ENCODE measurements at regions not wholly inside any gene's neighbourhood (a gene's known extent, or its start where the extent isn't known, plus 50 kb on each side); places are given as distances from the start of the nearest gene placed in this dataset.

GRCh38 chr3:124137216-124137615, 145.3 kb upstream of the ROPN1 start:
- Histone ChIP-seq H3K9me3 (ENCODE audit: control insufficient read depth, insufficient read depth, low read length) (no peaks in the 10 kb centered on the region; the same call in 1 of the 2 replicates), H3K27me3 (ENCODE audit: control insufficient read depth, low read length) (no peaks in the 10 kb centered on the region), H3F3A (ENCODE audit: control insufficient read depth, insufficient read depth) (no peaks in the 10 kb centered on the region), H3K4me2 (ENCODE audit: low read length) (no peak overlapping the region), H3K4me1 (ENCODE audit: control insufficient read depth, low read length) (no peaks in the 10 kb centered on the region), H3K27ac (ENCODE audit: low read depth, low read length) (no peak overlapping the region), H4K20me1 (ENCODE audit: control insufficient read depth, insufficient read depth, low read depth, low read length) (no peaks in the 10 kb centered on the region), H3K36me3 (ENCODE audit: control insufficient read depth, low read length) (no peaks in the 10 kb centered on the region), H3K9me2 (replicated peaks; ENCODE audit: control insufficient read depth, low read length) (no peaks in the 10 kb centered on the region), H3K79me2 (ENCODE audit: control insufficient read depth, low read length) (no peaks in the 10 kb centered on the region), H3K4me3 (ENCODE audit: low read length) (no peak overlapping the region)
- TF ChIP-seq, protein P1, sequence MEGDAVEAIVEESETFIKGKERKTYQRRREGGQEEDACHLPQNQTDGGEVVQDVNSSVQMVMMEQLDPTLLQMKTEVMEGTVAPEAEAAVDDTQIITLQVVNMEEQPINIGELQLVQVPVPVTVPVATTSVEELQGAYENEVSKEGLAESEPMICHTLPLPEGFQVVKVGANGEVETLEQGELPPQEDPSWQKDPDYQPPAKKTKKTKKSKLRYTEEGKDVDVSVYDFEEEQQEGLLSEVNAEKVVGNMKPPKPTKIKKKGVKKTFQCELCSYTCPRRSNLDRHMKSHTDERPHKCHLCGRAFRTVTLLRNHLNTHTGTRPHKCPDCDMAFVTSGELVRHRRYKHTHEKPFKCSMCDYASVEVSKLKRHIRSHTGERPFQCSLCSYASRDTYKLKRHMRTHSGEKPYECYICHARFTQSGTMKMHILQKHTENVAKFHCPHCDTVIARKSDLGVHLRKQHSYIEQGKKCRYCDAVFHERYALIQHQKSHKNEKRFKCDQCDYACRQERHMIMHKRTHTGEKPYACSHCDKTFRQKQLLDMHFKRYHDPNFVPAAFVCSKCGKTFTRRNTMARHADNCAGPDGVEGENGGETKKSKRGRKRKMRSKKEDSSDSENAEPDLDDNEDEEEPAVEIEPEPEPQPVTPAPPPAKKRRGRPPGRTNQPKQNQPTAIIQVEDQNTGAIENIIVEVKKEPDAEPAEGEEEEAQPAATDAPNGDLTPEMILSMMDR (IDR thresholded peaks at IDR 0.05; ENCODE audit: low read depth, low read length, poor library complexity, severe bottlenecking) = no peak
- TF ChIP-seq EZH2phosphoT487 (IDR thresholded peaks at IDR 0.05; ENCODE audit: borderline replicate concordance, low read length) = no peak

DNA sequence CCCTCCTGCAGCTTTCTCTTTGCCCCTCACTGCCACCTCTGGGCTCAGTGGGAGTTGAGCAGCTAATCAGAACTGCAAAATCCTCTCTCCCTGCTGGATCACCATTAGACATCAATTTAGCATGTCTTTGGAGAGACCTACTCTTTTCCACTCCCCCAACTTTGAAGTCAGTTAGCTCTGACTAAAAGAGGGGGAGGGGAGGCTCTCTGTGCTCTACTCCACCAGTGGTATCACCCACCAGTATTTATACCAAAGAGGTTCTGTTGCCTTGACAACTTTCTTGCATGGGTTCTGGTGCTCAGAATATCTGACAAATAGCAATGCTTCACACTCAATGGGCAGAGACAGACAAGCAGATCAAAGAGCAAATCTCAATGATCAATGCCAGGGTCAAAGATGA, 146.2 kb upstream of the ROPN1 start:
- Histone ChIP-seq H3K4me3 (ENCODE audit: low read length) (no peak overlapping the region), H3K4me2 (ENCODE audit: low read length) (no peak overlapping the region), H3K4me1 (ENCODE audit: control insufficient read depth, low read length) (no peaks in the 10 kb centered on the region), H3K27me3 (ENCODE audit: control insufficient read depth, low read length) (no peaks in the 10 kb centered on the region), H3F3A (ENCODE audit: control insufficient read depth, insufficient read depth) (no peaks in the 10 kb centered on the region), H4K20me1 (ENCODE audit: control insufficient read depth, insufficient read depth, low read depth, low read length) (no peaks in the 10 kb centered on the region), H3K36me3 (ENCODE audit: control insufficient read depth, low read length) (no peaks in the 10 kb centered on the region), H3K9me3 (ENCODE audit: control insufficient read depth, insufficient read depth, low read length) (no peaks in the 10 kb centered on the region), H3K27ac (ENCODE audit: low read depth, low read length) (no peak overlapping the region), H3K9me2 (replicated peaks; ENCODE audit: control insufficient read depth, low read length) (no peaks in the 10 kb centered on the region), H3K79me2 (ENCODE audit: control insufficient read depth, low read length) (no peaks in the 10 kb centered on the region)
- TF ChIP-seq EZH2phosphoT487 (IDR thresholded peaks at IDR 0.05; ENCODE audit: borderline replicate concordance, low read length) = no peak
- TF ChIP-seq, protein P1 (IDR thresholded peaks at IDR 0.05; ENCODE audit: low read depth, low read length, poor library complexity, severe bottlenecking) = no peak

GRCh38 chr3:124140746-124141145, 148.8 kb upstream of the ROPN1 start:
- H3K4me2 ChIP-seq (ENCODE audit: low read length) = no peak overlapping the region
- TF ChIP-seq EZH2phosphoT487 (IDR thresholded peaks at IDR 0.05; ENCODE audit: borderline replicate concordance, low read length) = no peak
- TF ChIP-seq, protein P1 (IDR thresholded peaks at IDR 0.05; ENCODE audit: low read depth, low read length, poor library complexity, severe bottlenecking) = no peak
- no peaks in the 10 kb centered on the region for H3K9me3 ChIP-seq (ENCODE audit: control insufficient read depth, insufficient read depth, low read length)
- no peaks in the 10 kb centered on the region for H3K36me3 ChIP-seq (ENCODE audit: control insufficient read depth, low read length)
- H3K79me2 ChIP-seq (ENCODE audit: control insufficient read depth, low read length) = no peaks in the 10 kb centered on the region
- no peaks in the 10 kb centered on the region for H3F3A ChIP-seq (ENCODE audit: control insufficient read depth, insufficient read depth)
- H3K27ac ChIP-seq (ENCODE audit: low read depth, low read length) = no peak overlapping the region
- no peaks in the 10 kb centered on the region for H3K27me3 ChIP-seq (ENCODE audit: control insufficient read depth, low read length)
- H3K9me2 ChIP-seq (replicated peaks; ENCODE audit: control insufficient read depth, low read length) = no peaks in the 10 kb centered on the region
- no peaks in the 10 kb centered on the region for H3K4me1 ChIP-seq (ENCODE audit: control insufficient read depth, low read length)
- H4K20me1 ChIP-seq (ENCODE audit: control insufficient read depth, insufficient read depth, low read depth, low read length) = no peaks in the 10 kb centered on the region
- H3K4me3 ChIP-seq (ENCODE audit: low read length) = no peak overlapping the region

All from DOHH2 (cell line).